Loucy (cell line): ENCODE measurements at regions not wholly inside any gene's neighbourhood (a gene's known extent, or its start where the extent isn't known, plus 50 kb on each side); places are given as distances from the start of the nearest gene placed in this dataset.

Experiments used
- CTCF ChIP-seq: fragments of 200-600 bp; sonication (generic); conservative IDR thresholded peaks from 2 replicates; pipeline ENCODE4 v1.5.1; 2014; ENCODE audit warnings: mild to moderate bottlenecking, antibody characterized with exemption, low read length
- EZH2phosphoT487 ChIP-seq: fragments of 200-600 bp; IDR thresholded peaks from 2 replicates; pipeline ENCODE4 v1.6.1; 2018; ENCODE audit warnings: antibody characterized with exemption, mild to moderate bottlenecking, moderate library complexity, borderline replicate concordance

GRCh38 chr10:53682885-53683284 is 910.3 kb upstream of the MBL2 start:
- no peak for TF ChIP-seq CTCF
- no peak for TF ChIP-seq EZH2phosphoT487
